ENCODE measurements at regions not wholly inside any gene's neighbourhood (a gene's known extent, or its start where the extent isn't known, plus 50 kb on each side); places are given as distances from the start of the nearest gene placed in this dataset.

- in situ Hi-C loops (cut with MboI; ENCODE audit: low sequenced_read_pairs) = no loop called here
Measured at GRCh38 chr6:108734271-108734922, 113.8 kb upstream of the ARMC2 start.

GRCh38 chr6:108735310-108736001 is 112.8 kb upstream of the ARMC2 start:
- in situ Hi-C loops (cut with MboI; ENCODE audit: low sequenced_read_pairs) = no loop called here

GRCh38 chr6:108736002-108736361 is 112.2 kb upstream of the ARMC2 start:
- in situ Hi-C loops (cut with MboI; ENCODE audit: low sequenced_read_pairs) = no loop called here

GRCh38 chr6:108736832-108737231 is 111.4 kb upstream of the ARMC2 start:
- in situ Hi-C loops (cut with MboI; ENCODE audit: low sequenced_read_pairs) = no loop called here

GRCh38 chr6:108737594-108738546 is 110.4 kb upstream of the ARMC2 start:
- in situ Hi-C loops (cut with MboI; ENCODE audit: low sequenced_read_pairs) = no loop called here

- in situ Hi-C loops (cut with MboI; ENCODE audit: low sequenced_read_pairs) = no loop called here
Measured at GRCh38 chr6:108738684-108739416, 109.4 kb upstream of the ARMC2 start.

- in situ Hi-C loops (cut with MboI; ENCODE audit: low sequenced_read_pairs) = no loop called here
Measured at GRCh38 chr6:108739496-108740330, 108.5 kb upstream of the ARMC2 start.

- in situ Hi-C loops (cut with MboI; ENCODE audit: low sequenced_read_pairs) = no loop called here
Measured at GRCh38 chr6:108741331-108741989, 106.8 kb upstream of the ARMC2 start.

- in situ Hi-C loops (cut with MboI; ENCODE audit: low sequenced_read_pairs) = no loop called here
Measured at GRCh38 chr6:108742041-108742440, 106.2 kb upstream of the ARMC2 start.

- in situ Hi-C loops (cut with MboI; ENCODE audit: low sequenced_read_pairs) = no loop called here
Measured at GRCh38 chr6:108744244-108744972, 103.8 kb upstream of the ARMC2 start.

GRCh38 chr6:108744996-108745395 is 103.2 kb upstream of the ARMC2 start:
- in situ Hi-C loops (cut with MboI; ENCODE audit: low sequenced_read_pairs) = no loop called here

GRCh38 chr6:108745664-108746336 is 102.4 kb upstream of the ARMC2 start:
- in situ Hi-C loops (cut with MboI; ENCODE audit: low sequenced_read_pairs) = no loop called here

GRCh38 chr6:108746366-108746765 is 101.9 kb upstream of the ARMC2 start:
- in situ Hi-C loops (cut with MboI; ENCODE audit: low sequenced_read_pairs) = no loop called here

GRCh38 chr6:108746836-108747575 is 101.2 kb upstream of the ARMC2 start:
- in situ Hi-C loops (cut with MboI; ENCODE audit: low sequenced_read_pairs) = no loop called here

- in situ Hi-C loops (cut with MboI; ENCODE audit: low sequenced_read_pairs) = no loop called here
Measured at GRCh38 chr6:108748055-108748454, 100.2 kb upstream of the ARMC2 start.

GRCh38 chr6:108748959-108749358 is 99.3 kb upstream of the ARMC2 start:
- in situ Hi-C loops (cut with MboI; ENCODE audit: low sequenced_read_pairs) = no loop called here

- in situ Hi-C loops (cut with MboI; ENCODE audit: low sequenced_read_pairs) = no loop called here
Measured at GRCh38 chr6:108750801-108751200, 97.4 kb upstream of the ARMC2 start.

GRCh38 chr6:108751282-108751681 is 96.9 kb upstream of the ARMC2 start:
- in situ Hi-C loops (cut with MboI; ENCODE audit: low sequenced_read_pairs) = no loop called here

Measured in HL-60/S4 (cell line).